H1 (cell line): ENCODE measurements at regions not wholly inside any gene's neighbourhood (a gene's known extent, or its start where the extent isn't known, plus 50 kb on each side); places are given as distances from the start of the nearest gene placed in this dataset.

Source experiments
- BRCA1 ChIP-seq: IDR thresholded peaks from 2 replicates; pipeline ENCODE4 v1.6.1; 2012; ENCODE audit warnings: low read depth, low read length, improper control_type of control experiment
- EP300 ChIP-seq, 2 experiments: IDR thresholded peaks; 1 replicate in 1 of 2; 2 replicates in 1 of 2; pipeline ENCODE4 v1.6.1; 2011 to 2012; ENCODE audit warnings: low read depth in 2 of 2, low read length in 2 of 2, mild to moderate bottlenecking in 2 of 2, borderline replicate concordance in 1 of 2, inconsistent platforms in 1 of 2, moderate library complexity in 1 of 2
- NANOG ChIP-seq: IDR thresholded peaks from 2 replicates; pipeline ENCODE4 v1.6.1; 2011; ENCODE audit warnings: low read length, low read depth, mild to moderate bottlenecking, inconsistent platforms; ENCODE audit not compliant: insufficient read depth, poor library complexity, severe bottlenecking
- NRF1 ChIP-seq: IDR thresholded peaks from 2 replicates; pipeline ENCODE4 v1.6.1; 2011; ENCODE audit warnings: mild to moderate bottlenecking, low read depth, low read length, improper control_type of control experiment
- POLR2AphosphoS5 ChIP-seq: IDR thresholded peaks from 2 replicates; pipeline ENCODE4 v1.6.1; 2011; ENCODE audit warnings: low read depth, low read length
- TF ChIP-seq, protein P1 (sequence below), 3 experiments: IDR thresholded peaks; 1 replicate in 2 of 3; 2 replicates in 1 of 3; pipeline versions ENCODE4 v1.5.1 to v1.6.1; 2011; ENCODE audit warnings: low read length in 3 of 3, mild to moderate bottlenecking in 3 of 3, inconsistent platforms in 2 of 3, low read depth in 1 of 3, moderate library complexity in 1 of 3; ENCODE audit not compliant: insufficient read depth in 1 of 3; ENCODE audit errors: control extremely low read depth in 1 of 3
- TF ChIP-seq, protein P2 (sequence below): IDR thresholded peaks from 2 replicates; pipeline ENCODE4 v1.6.1; 2012; ENCODE audit warnings: inconsistent platforms
- TF ChIP-seq, protein P3 (sequence below): IDR thresholded peaks from 2 replicates; pipeline ENCODE4 v1.6.1; 2011; ENCODE audit warnings: low read length, improper control_type of control experiment

DNA sequence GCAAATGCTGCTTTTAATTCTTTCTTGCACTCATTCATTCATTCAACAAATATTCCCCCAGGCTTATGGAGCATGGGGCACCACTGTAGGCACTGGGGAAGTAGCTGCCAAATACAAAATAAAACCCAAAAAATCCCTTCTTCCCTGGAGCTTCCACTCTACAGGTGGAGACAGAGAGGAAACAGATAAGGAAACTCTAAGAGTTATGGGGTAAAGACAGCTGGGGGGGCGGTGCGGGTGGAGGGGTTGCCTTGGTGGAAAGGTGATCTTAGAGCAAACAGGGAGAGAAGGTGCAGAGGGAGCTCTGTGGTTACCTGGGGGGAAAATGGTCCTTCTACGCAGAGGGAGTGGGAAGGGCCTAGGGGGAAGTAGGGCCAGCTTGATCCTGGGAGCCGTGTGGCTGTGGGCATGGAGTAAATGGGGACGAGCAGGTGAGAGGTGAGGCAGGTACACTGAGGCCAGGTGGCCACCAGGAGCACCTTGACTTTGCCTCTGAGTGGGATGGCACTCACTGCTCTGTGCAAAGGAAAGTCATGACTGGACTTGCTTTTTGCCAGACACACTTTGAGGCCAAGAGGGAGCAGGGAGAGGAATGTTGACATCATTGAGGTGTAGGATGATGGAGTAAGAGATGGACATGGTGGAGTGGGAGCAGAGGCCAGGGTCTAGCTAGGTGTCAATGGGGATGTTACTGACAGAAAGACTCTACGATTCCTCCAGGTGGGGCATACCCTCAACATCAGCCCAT, 152.0 kb downstream of the ETS2 start:
- no peak for TF ChIP-seq EP300 (IDR thresholded peaks at IDR 0.05; ENCODE audit: borderline replicate concordance in 1 of 2, low read depth in 2 of 2, low read length in 2 of 2)
- TF ChIP-seq, protein P1, sequence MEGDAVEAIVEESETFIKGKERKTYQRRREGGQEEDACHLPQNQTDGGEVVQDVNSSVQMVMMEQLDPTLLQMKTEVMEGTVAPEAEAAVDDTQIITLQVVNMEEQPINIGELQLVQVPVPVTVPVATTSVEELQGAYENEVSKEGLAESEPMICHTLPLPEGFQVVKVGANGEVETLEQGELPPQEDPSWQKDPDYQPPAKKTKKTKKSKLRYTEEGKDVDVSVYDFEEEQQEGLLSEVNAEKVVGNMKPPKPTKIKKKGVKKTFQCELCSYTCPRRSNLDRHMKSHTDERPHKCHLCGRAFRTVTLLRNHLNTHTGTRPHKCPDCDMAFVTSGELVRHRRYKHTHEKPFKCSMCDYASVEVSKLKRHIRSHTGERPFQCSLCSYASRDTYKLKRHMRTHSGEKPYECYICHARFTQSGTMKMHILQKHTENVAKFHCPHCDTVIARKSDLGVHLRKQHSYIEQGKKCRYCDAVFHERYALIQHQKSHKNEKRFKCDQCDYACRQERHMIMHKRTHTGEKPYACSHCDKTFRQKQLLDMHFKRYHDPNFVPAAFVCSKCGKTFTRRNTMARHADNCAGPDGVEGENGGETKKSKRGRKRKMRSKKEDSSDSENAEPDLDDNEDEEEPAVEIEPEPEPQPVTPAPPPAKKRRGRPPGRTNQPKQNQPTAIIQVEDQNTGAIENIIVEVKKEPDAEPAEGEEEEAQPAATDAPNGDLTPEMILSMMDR (IDR thresholded peaks at IDR 0.05; ENCODE audit: control extremely low read depth in 1 of 3, insufficient read depth in 1 of 3, low read depth in 1 of 3, low read length in 3 of 3): no peak
- no peak for TF ChIP-seq POLR2AphosphoS5
- no peak for TF ChIP-seq NANOG
- TF ChIP-seq BRCA1: no peak
- TF ChIP-seq, protein P2, sequence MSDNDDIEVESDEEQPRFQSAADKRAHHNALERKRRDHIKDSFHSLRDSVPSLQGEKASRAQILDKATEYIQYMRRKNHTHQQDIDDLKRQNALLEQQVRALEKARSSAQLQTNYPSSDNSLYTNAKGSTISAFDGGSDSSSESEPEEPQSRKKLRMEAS: no peak
- no peak for TF ChIP-seq NRF1
- TF ChIP-seq, protein P3, sequence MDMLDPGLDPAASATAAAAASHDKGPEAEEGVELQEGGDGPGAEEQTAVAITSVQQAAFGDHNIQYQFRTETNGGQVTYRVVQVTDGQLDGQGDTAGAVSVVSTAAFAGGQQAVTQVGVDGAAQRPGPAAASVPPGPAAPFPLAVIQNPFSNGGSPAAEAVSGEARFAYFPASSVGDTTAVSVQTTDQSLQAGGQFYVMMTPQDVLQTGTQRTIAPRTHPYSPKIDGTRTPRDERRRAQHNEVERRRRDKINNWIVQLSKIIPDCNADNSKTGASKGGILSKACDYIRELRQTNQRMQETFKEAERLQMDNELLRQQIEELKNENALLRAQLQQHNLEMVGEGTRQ: no peak
